T-cell (primary cell): ENCODE measurements at regions not wholly inside any gene's neighbourhood (a gene's known extent, or its start where the extent isn't known, plus 50 kb on each side); places are given as distances from the start of the nearest gene placed in this dataset.

ENCODE experiments used
- ATAC-seq, 4 experiments: fragments of 200-7000 bp in 3 of 4; fragments of 150-1000 bp in 1 of 4; cut with Tn5 transposase; replicated peaks in 1 of 4; 1 replicate in 3 of 4; 2 replicates in 1 of 4; pipeline ENCODE4 v1.10.0; 2021; ENCODE audit warnings: moderate library complexity in 3 of 4, mild to moderate bottlenecking in 2 of 4, moderate number of reproducible peaks in 1 of 4
- CTCF ChIA-PET, 2 donors: fragments of 300-600 bp; sonication (Branson Sonifier 250); formaldehyde crosslinking; loops; one replicate each; lab custom pipeline; 2022; ENCODE audit warnings: antibody characterized with exemption in 2 of 2; lab: Charles Lee
- POLR2A ChIA-PET, 2 donors: fragments of 300-600 bp; sonication (Branson Sonifier 250); formaldehyde crosslinking; loops; one replicate each; lab custom pipeline; 2022; ENCODE audit warnings: antibody characterized with exemption in 2 of 2; lab: Charles Lee
- DNase-seq, 35 experiments: peaks; one replicate each; pipeline versions ENCODE4 v3.0.0 to v3.0.0-alpha.2; 2013 to 2023
- H3K27ac ChIP-seq: one replicate; pipeline ENCODE4 v1.5.1; 2013; ENCODE audit warnings: low read length
- H3K27me3 ChIP-seq, 2 experiments: replicated peaks in 1 of 2; 1 replicate in 1 of 2; 2 replicates in 1 of 2; pipeline versions ENCODE4 v1.6.1 to v1.7.0; 2013; ENCODE audit warnings: low read length in 1 of 2, mixed read lengths in 1 of 2; ENCODE audit not compliant: control insufficient read depth in 2 of 2, insufficient read depth in 2 of 2; ENCODE audit errors: extremely low read depth in 1 of 2
- H3K36me3 ChIP-seq, 2 donors: 1 replicate in 1 of 2; 2 replicates in 1 of 2; pipeline versions ENCODE4 v1.6.1 to v1.7.0; 2013; ENCODE audit warnings: low read length in 1 of 2; ENCODE audit not compliant: control insufficient read depth in 2 of 2, insufficient read depth in 1 of 2; ENCODE audit errors: extremely low read depth in 1 of 2
- H3K4me1 ChIP-seq, 2 experiments: 1 replicate in 1 of 2; 2 replicates in 1 of 2; pipeline versions ENCODE4 v1.6.1 to v1.7.0; 2013; ENCODE audit warnings: low read length in 2 of 2, mixed read lengths in 1 of 2; ENCODE audit not compliant: insufficient read depth in 2 of 2, control insufficient read depth in 1 of 2; ENCODE audit errors: extremely low read depth in 1 of 2
- H3K4me3 ChIP-seq, 2 donors: 1 replicate in 1 of 2; 2 replicates in 1 of 2; pipeline versions ENCODE4 v1.5.1 to v1.7.0; 2013; ENCODE audit warnings: mild to moderate bottlenecking in 2 of 2, low read length in 1 of 2, moderate library complexity in 1 of 2; ENCODE audit not compliant: control insufficient read depth in 1 of 2; ENCODE audit errors: extremely low read depth in 1 of 2
- H3K9me3 ChIP-seq: 2 replicates; pipeline ENCODE4 v1.7.0; 2013
- H3K27ac Mint-ChIP-seq, 2 donors: one replicate each; pipeline ENCODE4 v1.8.0; 2020 to 2021; ENCODE audit warnings: mild to moderate bottlenecking in 2 of 2, mixed read lengths in 2 of 2
- H3K27me3 Mint-ChIP-seq, 2 donors: one replicate each; pipeline ENCODE4 v1.8.0; 2021 to 2022; ENCODE audit warnings: mixed read lengths in 2 of 2
- H3K36me3 Mint-ChIP-seq: one replicate; pipeline ENCODE4 v1.8.0; 2021; ENCODE audit warnings: mixed read lengths
- H3K4me1 Mint-ChIP-seq, 3 donors: one replicate each; pipeline ENCODE4 v1.8.0; 2020 to 2022; ENCODE audit warnings: mixed read lengths in 3 of 3, mild to moderate bottlenecking in 1 of 3
- H3K4me3 Mint-ChIP-seq, 3 donors: one replicate each; pipeline ENCODE4 v1.8.0; 2020 to 2022; ENCODE audit warnings: mild to moderate bottlenecking in 3 of 3, mixed read lengths in 3 of 3, moderate library complexity in 3 of 3
- H3K9me3 Mint-ChIP-seq, 3 donors: one replicate each; pipeline ENCODE4 v1.8.0; 2020 to 2022; ENCODE audit warnings: mixed read lengths in 3 of 3
- WGBS: methylation state at CpG from one replicate; pipeline ENCODE4 v1.1.5; 2013; ENCODE audit warnings: missing lambda C conversion rate; ENCODE audit not compliant: insufficient coverage; 5-methylcytosine and 5-hydroxymethylcytosine counted together

DNA sequence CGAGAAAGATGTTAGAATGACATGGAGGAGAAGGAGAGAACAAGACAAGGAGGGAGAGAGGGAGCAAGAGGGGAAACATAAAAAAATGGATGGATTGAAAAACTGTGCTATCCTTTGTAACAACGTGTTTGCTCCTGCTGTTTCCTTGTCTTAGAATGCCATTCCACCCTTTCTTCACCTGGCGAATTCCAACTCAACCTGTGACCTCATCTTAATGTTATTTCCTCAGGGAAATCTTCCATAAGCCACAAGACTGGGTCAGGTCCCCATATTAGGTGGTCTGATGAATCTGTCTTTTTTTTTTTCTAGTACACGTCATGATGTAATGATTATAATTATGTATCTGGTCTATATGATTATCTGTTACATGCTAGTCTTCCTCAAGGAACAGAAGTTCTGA lies 195.0 kb upstream of the MAF start:
- Mint-ChIP-seq H3K27ac (no peak overlapping the region), H3K4me1 (no peaks in the 10 kb centered on the region), H3K27me3 (peaks cover 0 to 3% of the 10 kb centered on the region in 2 donors), H3K4me3 (no peak overlapping the region), H3K36me3 (no peaks in the 10 kb centered on the region), H3K9me3 (no peaks in the 10 kb centered on the region)
- WGBS, result no CpG with 5 or more reads among the region's 4 CpGs
- H3K9me3 ChIP-seq, result no peaks in the 10 kb centered on the region
- ChIA-PET CTCF (no interaction called here), POLR2A (no interaction called here)
- peaks cover 0 to 9% of the 10 kb centered on the region in 2 experiments for H3K27me3 ChIP-seq
- H3K4me3 ChIP-seq, result no peak overlapping the region
- no peaks in the 10 kb centered on the region for H3K4me1 ChIP-seq
- no peak for ATAC-seq
- DNase-seq, result no peak
- H3K27ac ChIP-seq, result no peak overlapping the region
- H3K36me3 ChIP-seq, result no peaks in the 10 kb centered on the region

DNA sequence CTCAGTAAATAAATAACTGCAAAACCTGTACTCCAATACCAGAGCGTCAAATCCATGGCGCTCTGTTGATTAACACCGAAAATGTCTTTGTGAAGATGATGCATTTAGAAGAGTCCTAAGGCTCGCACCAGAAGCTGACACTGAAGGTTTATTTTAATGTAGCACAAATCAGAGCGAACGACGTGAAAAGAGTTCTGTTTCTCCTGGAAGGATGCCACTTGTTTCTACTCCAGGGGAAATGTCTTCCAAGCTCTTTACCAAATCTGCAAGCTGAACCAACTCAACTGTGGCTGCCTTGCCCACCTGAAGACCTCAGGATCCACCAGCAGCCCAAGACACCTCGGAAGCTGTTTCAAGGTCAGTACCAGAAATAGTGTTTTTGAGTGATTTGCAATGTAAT lies 194.4 kb upstream of the MAF start:
- 80% methylated on average over 1 of the region's 8 CpGs for WGBS
- Histone ChIP-seq H3K36me3 (no peaks in the 10 kb centered on the region), H3K27me3 (peaks cover 0 to 9% of the 10 kb centered on the region in 2 experiments), H3K9me3 (no peaks in the 10 kb centered on the region), H3K27ac (no peak overlapping the region), H3K4me1 (no peaks in the 10 kb centered on the region), H3K4me3 (no peak overlapping the region)
- H3K27me3 Mint-ChIP-seq, result peaks cover 0 to 3% of the 10 kb centered on the region in 2 donors
- H3K4me3 Mint-ChIP-seq, result no peak overlapping the region
- ATAC-seq, result no peak
- no peaks in the 10 kb centered on the region for H3K9me3 Mint-ChIP-seq
- ChIA-PET CTCF (no interaction called here), POLR2A (no interaction called here)
- H3K27ac Mint-ChIP-seq, result no peak overlapping the region
- no peak for DNase-seq
- no peaks in the 10 kb centered on the region for H3K36me3 Mint-ChIP-seq
- no peaks in the 10 kb centered on the region for H3K4me1 Mint-ChIP-seq

DNA sequence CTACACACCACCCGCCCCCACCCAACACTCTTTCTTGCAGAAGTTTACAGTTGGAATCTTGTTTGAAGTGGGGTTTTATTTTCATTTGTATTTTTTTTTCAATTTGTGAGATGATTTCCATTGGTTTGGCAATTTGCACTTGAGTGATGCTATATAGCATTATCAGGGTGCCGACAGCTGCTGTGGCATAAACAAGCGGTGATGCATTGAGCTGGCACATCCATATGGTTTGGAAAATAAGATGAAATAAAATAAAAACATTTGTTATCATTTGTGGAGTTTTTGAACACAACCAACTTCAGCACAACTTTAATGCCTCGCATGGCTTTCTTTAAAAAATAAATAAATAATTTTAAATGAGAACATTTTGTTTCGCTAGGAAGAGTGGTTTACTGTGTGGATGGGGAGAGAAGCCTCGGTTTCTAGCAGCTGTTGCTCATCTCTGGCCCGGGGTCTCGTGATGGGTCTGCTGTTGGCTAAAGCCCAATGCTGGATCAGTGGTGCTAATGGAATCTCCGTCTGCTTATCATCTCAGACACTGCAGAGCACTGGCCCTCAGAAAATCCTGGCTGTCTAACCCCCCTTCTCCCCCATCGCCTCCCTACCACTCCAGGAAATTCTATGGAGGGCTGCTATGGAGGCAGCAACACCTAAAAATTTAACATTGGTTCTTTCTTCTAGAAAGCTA lies 192.3 kb upstream of the MAF start:
- CTCF ChIA-PET, result no interaction called here
- peaks cover 0 to 6% of the 10 kb centered on the region in 2 experiments for H3K27me3 ChIP-seq
- H3K4me3 ChIP-seq, result no peak overlapping the region
- Mint-ChIP-seq H3K27me3 (peaks cover 3 to 4% of the 10 kb centered on the region in 2 donors), H3K9me3 (no peaks in the 10 kb centered on the region), H3K4me3 (no peak overlapping the region), H3K36me3 (no peaks in the 10 kb centered on the region), H3K4me1 (no peaks in the 10 kb centered on the region), H3K27ac (no peak overlapping the region)
- H3K27ac ChIP-seq, result no peak overlapping the region
- no peak for DNase-seq
- POLR2A ChIA-PET, result no interaction called here
- H3K36me3 ChIP-seq, result no peaks in the 10 kb centered on the region
- ATAC-seq, result no peak
- WGBS, result 69% methylated on average over 4 of the region's 10 CpGs
- no peaks in the 10 kb centered on the region for H3K9me3 ChIP-seq
- no peaks in the 10 kb centered on the region for H3K4me1 ChIP-seq

DNA sequence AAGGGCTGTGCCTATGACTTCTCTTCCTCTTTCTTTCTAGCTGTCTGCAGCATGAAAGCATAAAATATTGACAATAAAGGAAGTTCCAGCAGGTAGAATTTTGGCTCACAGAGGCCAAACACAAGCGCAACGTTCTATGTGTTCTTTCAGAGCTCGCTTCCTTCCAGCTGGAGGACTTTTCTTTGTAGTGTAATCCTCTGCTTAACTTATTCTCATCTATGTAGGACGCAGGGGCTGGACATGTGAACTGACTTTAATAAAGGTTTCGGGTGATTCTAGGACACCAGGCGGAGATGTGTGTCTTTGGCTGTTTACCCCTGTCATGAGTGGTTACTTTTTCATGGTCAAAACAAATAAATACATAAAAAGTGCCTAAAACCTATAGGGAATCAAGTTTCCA lies 191.5 kb upstream of the MAF start:
- POLR2A ChIA-PET, result no interaction called here
- Histone ChIP-seq H3K4me3 (no peak overlapping the region), H3K4me1 (no peaks in the 10 kb centered on the region), H3K27ac (no peak overlapping the region), H3K36me3 (no peaks in the 10 kb centered on the region), H3K9me3 (no peaks in the 10 kb centered on the region), H3K27me3 (peaks cover 0 to 3% of the 10 kb centered on the region in 2 experiments)
- Mint-ChIP-seq H3K4me3 (no peak overlapping the region), H3K4me1 (no peaks in the 10 kb centered on the region), H3K27ac (no peak overlapping the region), H3K9me3 (no peaks in the 10 kb centered on the region), H3K27me3 (peaks cover 3 to 4% of the 10 kb centered on the region in 2 donors), H3K36me3 (no peaks in the 10 kb centered on the region)
- CTCF ChIA-PET, result no interaction called here
- DNase-seq (no peak), ATAC-seq (no peak)
- WGBS, result no CpG with 5 or more reads among the region's 6 CpGs

DNA sequence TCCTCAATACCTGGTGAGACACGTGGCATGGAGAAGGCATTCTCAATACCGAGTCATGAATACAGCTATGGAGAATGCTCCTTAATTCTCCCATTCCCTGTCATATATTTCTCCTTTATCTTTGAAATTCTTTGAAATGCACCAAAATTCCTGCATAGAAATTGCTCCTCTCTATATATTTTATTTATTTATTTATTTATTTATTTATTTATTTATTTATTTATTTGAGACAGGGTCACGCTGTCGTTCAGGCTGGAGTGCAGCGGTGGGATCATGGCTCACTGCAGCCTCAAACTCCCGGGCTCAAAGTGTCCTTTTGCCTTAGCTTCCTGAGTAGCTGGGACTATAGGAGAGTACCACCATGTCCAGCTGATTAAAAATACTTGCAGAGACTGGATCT lies 190.3 kb upstream of the MAF start:
- 100% methylated on average over 2 of the region's 6 CpGs for WGBS
- CTCF ChIA-PET, result no interaction called here

DNA sequence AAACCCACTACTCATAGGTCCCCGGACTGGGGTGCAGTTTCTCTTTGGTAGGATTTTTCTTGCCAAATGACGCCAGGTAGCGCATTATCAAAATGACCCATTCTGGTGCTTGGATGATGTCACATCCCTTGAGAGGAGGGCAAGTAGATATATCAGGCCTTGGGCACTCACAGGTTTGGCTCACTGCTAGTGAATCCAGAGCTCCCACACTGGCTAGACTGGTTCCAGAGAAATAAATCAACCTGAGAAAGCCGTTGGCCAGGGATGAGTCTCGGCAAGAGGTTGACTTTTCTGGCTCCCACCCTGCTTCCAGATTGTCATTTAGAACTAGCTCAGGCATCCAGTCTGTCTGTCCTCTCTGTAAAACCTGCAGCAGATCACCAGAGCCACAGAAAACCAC lies 188.4 kb upstream of the MAF start:
- H3K9me3 Mint-ChIP-seq, result no peaks in the 10 kb centered on the region
- no peak for DNase-seq
- H3K36me3 Mint-ChIP-seq, result no peaks in the 10 kb centered on the region
- Histone ChIP-seq H3K4me3 (no peak overlapping the region), H3K36me3 (no peaks in the 10 kb centered on the region), H3K4me1 (no peaks in the 10 kb centered on the region), H3K27ac (no peak overlapping the region), H3K9me3 (no peaks in the 10 kb centered on the region), H3K27me3 (no peaks in the 10 kb centered on the region)
- POLR2A ChIA-PET, result no interaction called here
- CTCF ChIA-PET, result no interaction called here
- no peak overlapping the region for H3K4me3 Mint-ChIP-seq
- ATAC-seq, result no peak
- peaks cover 0 to 4% of the 10 kb centered on the region in 2 donors for H3K27me3 Mint-ChIP-seq
- 72% methylated on average over 4 of the region's 5 CpGs for WGBS
- no peak overlapping the region for H3K27ac Mint-ChIP-seq
- H3K4me1 Mint-ChIP-seq, result no peaks in the 10 kb centered on the region

More for the DNA sequence above, 190.3 kb upstream of the MAF start:
- H3K36me3 ChIP-seq, result no peaks in the 10 kb centered on the region
- no peaks in the 10 kb centered on the region for H3K4me1 ChIP-seq
- no peaks in the 10 kb centered on the region for H3K27me3 ChIP-seq
- no peaks in the 10 kb centered on the region for H3K9me3 Mint-ChIP-seq
- no peak overlapping the region for H3K4me3 ChIP-seq
- no peaks in the 10 kb centered on the region for H3K36me3 Mint-ChIP-seq
- H3K4me3 Mint-ChIP-seq, result no peak overlapping the region
- no peak overlapping the region for H3K27ac ChIP-seq
- POLR2A ChIA-PET, result interaction anchor here in 1 of 2 donors (0.5 kb wide), 1 partner anchor 1522 kb away, joined by 3 read pairs; no protein-coding TSS in a partner anchor
- H3K27ac Mint-ChIP-seq, result no peak overlapping the region
- no peaks in the 10 kb centered on the region for H3K4me1 Mint-ChIP-seq
- ATAC-seq (no peak), DNase-seq (no peak)
- no peaks in the 10 kb centered on the region for H3K9me3 ChIP-seq
- peaks cover 3 to 4% of the 10 kb centered on the region in 2 donors for H3K27me3 Mint-ChIP-seq

DNA sequence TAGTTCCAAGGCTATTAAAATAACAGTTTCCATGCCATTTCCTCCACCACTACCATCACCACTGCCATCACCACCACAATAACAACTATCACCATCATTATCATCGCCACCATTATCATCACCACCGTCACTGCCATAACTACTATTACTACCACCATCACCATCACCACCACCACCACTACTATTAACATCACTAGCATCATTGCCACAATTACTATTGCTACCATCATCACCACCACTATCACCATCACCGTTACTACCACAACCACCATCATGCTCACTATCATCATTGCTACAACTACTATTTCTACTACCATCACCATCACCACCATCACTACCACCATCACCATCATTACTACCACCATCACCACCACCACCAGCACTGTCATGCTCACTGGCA lies 185.9 kb upstream of the MAF start:
- H3K4me3 Mint-ChIP-seq, result no peak overlapping the region
- no peak for ATAC-seq
- ChIA-PET CTCF (no interaction called here), POLR2A (no interaction called here)
- H3K9me3 Mint-ChIP-seq, result no peaks in the 10 kb centered on the region
- Histone ChIP-seq H3K36me3 (no peaks in the 10 kb centered on the region), H3K27ac (no peak overlapping the region), H3K9me3 (no peaks in the 10 kb centered on the region), H3K27me3 (no peaks in the 10 kb centered on the region), H3K4me1 (no peaks in the 10 kb centered on the region), H3K4me3 (no peak overlapping the region)
- no peak overlapping the region for H3K27ac Mint-ChIP-seq
- WGBS, result 95% methylated on average over 3 of the region's 3 CpGs
- H3K36me3 Mint-ChIP-seq, result no peaks in the 10 kb centered on the region
- H3K27me3 Mint-ChIP-seq, result peaks cover 0 to 4% of the 10 kb centered on the region in 2 donors
- no peaks in the 10 kb centered on the region for H3K4me1 Mint-ChIP-seq
- DNase-seq, result no peak
